Stomach smooth muscle (tissue), 2 donors: ENCODE measurements at regions not wholly inside any gene's neighbourhood (a gene's known extent, or its start where the extent isn't known, plus 50 kb on each side); places are given as distances from the start of the nearest gene placed in this dataset.

Experiments
- H3K27ac ChIP-seq: one replicate; pipeline ENCODE4 v1.7.0; 2013; ENCODE audit warnings: mild to moderate bottlenecking, low read length, inconsistent platforms
- H3K27me3 ChIP-seq, 2 donors: one replicate each; pipeline ENCODE4 v1.7.0; 2013; ENCODE audit warnings: low read length in 2 of 2; ENCODE audit not compliant: insufficient read depth in 2 of 2, control insufficient read depth in 1 of 2
- H3K36me3 ChIP-seq, 2 donors: one replicate each; pipeline ENCODE4 v1.7.0; 2013; ENCODE audit warnings: low read length in 2 of 2; ENCODE audit not compliant: control insufficient read depth in 2 of 2, insufficient read depth in 2 of 2
- H3K4me1 ChIP-seq: one replicate; pipeline ENCODE4 v1.7.0; 2013; ENCODE audit warnings: low read length; ENCODE audit not compliant: control insufficient read depth, insufficient read depth
- H3K4me3 ChIP-seq, 2 donors: one replicate each; pipeline ENCODE4 v1.7.0; 2013; ENCODE audit warnings: low read length in 2 of 2
- H3K9ac ChIP-seq, 2 donors: one replicate each; pipeline ENCODE4 v1.7.0; 2013; ENCODE audit warnings: low read length in 2 of 2, mild to moderate bottlenecking in 1 of 2
- H3K9me3 ChIP-seq, 2 donors: one replicate each; pipeline ENCODE4 v1.7.0; 2013; ENCODE audit warnings: low read length in 2 of 2; ENCODE audit not compliant: control insufficient read depth in 2 of 2
- donor health status: healthy.
- donor health status: Pancreatic carcinoma.

DNA sequence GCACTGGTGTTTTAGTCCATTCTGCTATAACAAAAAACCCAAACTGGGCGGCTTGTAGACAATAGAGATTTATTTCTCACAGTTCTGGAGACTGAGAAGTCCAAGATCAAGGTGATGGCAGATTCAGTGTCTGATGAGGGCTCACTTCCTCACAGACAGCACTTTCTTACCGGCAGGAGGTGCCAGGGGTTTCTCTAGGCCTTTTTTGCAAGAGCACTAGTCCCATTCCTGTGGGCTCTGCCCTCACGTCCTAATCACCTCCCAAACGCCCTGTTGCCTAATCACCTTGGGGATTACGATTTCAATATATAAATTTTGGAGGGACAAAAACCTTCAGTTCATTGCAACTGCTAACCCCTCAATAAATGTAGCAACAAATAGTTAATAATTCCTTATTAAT lies 140.0 kb upstream of the SGK1 start:
- H3K27me3 ChIP-seq, result no peaks in the 10 kb centered on the region
- H3K4me3 ChIP-seq, result no peak overlapping the region
- no peaks in the 10 kb centered on the region for H3K36me3 ChIP-seq
- H3K9me3 ChIP-seq, result no peaks in the 10 kb centered on the region
- no peak overlapping the region for H3K27ac ChIP-seq
- no peak overlapping the region for H3K9ac ChIP-seq
- no peaks in the 10 kb centered on the region for H3K4me1 ChIP-seq

DNA sequence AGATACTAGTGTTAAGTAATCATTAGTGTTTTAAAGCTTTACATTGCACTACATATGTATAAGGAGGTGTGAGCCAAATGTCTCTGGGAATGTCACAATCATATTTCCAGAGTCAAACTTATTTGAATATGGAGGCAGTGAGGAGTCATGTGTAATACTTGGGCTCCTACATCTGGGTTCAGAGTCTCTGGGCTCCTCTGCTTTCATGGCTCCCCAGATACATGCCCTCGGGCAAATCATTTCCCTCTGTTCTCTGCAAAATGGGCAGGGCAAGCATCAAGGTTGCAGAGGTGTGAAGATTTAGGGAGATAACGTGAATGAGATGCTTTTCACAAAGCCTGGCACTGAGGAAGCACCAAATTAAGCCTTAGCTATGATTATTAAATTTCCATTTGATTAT lies 138.3 kb upstream of the SGK1 start:
- Histone ChIP-seq H3K4me3 (no peak overlapping the region), H3K9ac (no peak overlapping the region), H3K36me3 (no peaks in the 10 kb centered on the region), H3K27me3 (no peaks in the 10 kb centered on the region), H3K27ac (no peak overlapping the region), H3K4me1 (no peaks in the 10 kb centered on the region), H3K9me3 (no peaks in the 10 kb centered on the region)

DNA sequence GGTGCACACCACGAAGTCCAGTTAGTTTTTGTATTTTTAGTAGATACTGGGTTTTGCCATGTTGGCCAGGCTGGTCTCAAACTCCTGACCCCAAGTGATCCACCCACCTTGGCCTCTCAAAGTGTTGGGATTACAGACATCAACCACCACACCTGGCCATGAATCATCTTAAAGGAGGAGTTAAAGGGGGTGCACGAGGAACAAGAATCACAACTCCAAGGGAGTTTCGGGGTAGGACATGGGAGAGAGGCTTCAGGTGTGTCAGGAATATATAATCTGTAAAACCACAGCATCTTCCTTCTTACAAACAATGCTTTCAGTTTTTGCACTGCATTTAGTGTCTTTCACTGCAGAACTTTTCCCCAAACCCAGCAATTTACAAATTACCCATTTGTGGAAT lies 137.4 kb upstream of the SGK1 start:
- Histone ChIP-seq H3K9ac (no peak overlapping the region), H3K4me1 (no peaks in the 10 kb centered on the region), H3K4me3 (no peak overlapping the region), H3K27me3 (no peaks in the 10 kb centered on the region), H3K9me3 (no peaks in the 10 kb centered on the region), H3K27ac (no peak overlapping the region), H3K36me3 (no peaks in the 10 kb centered on the region)

DNA sequence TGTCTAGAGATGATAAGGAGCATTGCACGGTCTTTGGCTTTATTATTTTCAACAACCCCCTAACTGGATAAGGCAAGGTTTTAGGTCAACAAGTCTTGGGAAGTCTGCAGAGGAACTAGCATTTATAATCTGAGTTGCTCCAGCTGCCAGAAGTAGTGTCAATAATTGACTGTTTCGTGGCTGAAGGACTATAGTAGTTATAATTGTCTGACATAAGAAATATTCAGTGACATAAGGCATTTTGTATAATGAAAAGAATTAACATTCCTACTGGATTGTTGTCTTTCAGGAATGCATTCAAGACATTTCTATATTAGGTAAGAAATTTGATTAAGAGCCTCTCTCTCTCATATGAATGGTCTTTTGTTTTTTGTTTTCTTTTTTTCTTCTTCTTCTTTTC lies 136.9 kb upstream of the SGK1 start:
- no peak overlapping the region for H3K4me3 ChIP-seq
- no peak overlapping the region for H3K27ac ChIP-seq
- no peak overlapping the region for H3K9ac ChIP-seq
- H3K9me3 ChIP-seq, result no peaks in the 10 kb centered on the region
- H3K27me3 ChIP-seq, result no peaks in the 10 kb centered on the region
- no peaks in the 10 kb centered on the region for H3K36me3 ChIP-seq
- no peaks in the 10 kb centered on the region for H3K4me1 ChIP-seq

DNA sequence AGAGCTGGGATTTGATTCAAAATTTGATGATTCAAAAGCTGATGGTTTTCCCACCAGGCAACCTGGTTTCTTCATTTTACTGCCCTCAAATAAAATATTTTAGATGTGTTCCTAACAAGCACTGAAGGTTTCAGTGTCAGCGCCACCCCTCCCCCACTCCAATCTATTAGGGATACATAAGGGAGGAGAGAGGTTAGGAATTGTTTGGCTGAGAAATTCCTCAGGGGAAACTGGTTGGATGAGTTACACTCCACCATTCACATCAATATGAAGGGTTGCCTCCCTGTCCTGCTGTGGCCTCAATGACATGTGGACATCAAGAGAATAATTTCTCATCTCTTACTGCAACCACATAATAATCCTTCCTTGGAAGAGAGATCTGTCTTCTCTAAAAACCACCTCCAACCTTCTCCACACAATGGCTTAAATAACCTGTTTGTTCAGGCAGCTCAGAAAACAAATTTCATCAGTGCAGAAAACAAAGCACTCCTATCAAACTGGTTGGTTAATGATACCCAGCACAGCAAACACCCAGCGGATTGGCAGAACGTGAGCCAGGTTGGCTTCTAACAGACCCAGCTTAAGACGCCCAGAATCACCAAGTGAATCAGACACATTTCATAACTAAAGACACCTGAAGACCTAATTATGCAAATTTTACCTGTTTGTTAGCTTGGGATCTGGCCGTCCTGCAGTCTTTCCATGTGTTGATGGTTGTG lies 136.0 kb upstream of the SGK1 start:
- Histone ChIP-seq H3K36me3 (no peaks in the 10 kb centered on the region), H3K4me3 (no peak overlapping the region), H3K9me3 (no peaks in the 10 kb centered on the region), H3K27ac (no peak overlapping the region), H3K4me1 (no peaks in the 10 kb centered on the region), H3K9ac (no peak overlapping the region), H3K27me3 (no peaks in the 10 kb centered on the region)

DNA sequence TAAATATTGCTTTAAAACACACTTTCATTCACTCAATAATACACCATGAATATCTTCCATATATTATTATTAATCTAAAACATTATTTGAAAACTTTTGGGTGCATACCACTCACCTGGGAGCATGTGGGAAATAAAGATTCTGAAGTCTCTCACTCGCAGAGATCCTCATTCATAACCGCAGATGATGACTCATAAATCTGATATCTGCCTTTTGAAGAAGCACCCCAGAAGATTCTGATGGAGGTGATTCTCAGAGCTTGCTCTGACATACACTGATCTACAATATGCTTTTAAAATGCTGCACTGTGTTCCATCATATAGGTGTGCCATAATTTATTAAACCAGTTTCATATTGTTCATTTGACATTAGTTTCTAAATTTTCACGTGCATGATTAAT lies 135.0 kb upstream of the SGK1 start:
- no peak overlapping the region for H3K9ac ChIP-seq

DNA sequence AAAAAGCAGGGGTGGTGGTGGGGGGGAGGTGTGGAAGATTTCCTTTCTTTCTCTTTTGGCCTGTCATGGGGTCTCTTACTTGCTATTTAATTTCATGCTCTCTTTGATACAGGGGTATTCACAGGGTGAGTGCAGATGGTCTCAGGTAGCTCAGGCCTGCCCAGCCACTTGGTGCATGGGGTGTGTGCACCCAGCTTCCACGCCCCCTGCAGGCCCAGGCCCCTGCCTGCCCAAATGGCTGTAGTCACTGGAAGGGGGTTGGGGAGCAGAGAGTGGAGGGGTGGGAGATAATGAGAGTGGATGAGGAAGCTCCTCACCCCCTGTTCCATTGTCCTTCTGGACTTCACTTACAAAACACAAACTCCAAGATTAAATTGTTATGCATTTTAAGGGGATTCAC lies 133.6 kb upstream of the SGK1 start:
- no peaks in the 10 kb centered on the region for H3K9me3 ChIP-seq
- no peaks in the 10 kb centered on the region for H3K36me3 ChIP-seq
- H3K27ac ChIP-seq, result no peak overlapping the region
- no peaks in the 10 kb centered on the region for H3K4me1 ChIP-seq
- H3K27me3 ChIP-seq, result no peaks in the 10 kb centered on the region
- no peak overlapping the region for H3K4me3 ChIP-seq
- no peak overlapping the region for H3K9ac ChIP-seq

More for the DNA sequence above, 135.0 kb upstream of the SGK1 start:
- H3K4me3 ChIP-seq, result no peak overlapping the region
- H3K36me3 ChIP-seq, result no peaks in the 10 kb centered on the region
- H3K27ac ChIP-seq, result no peak overlapping the region
- H3K4me1 ChIP-seq, result no peaks in the 10 kb centered on the region
- no peaks in the 10 kb centered on the region for H3K27me3 ChIP-seq
- no peaks in the 10 kb centered on the region for H3K9me3 ChIP-seq

DNA sequence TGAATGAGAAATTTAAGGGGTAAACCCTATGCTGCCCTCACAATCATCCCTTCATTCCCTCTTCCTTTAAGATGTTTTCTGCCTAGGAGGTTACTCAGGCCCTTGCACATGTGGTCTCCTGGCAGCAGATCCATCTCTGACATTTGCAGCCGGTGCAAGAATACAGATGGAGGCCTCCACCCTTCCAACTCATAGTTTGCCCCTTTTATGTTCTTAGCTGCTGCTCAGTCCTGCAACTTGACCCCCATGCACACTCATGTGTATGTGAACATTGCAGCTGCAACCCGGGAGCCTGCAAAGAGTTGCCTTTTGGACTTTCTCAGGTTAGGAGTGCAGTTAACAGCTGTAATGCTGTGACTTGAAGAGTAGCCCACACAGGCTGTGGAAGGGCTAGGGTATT lies 131.9 kb upstream of the SGK1 start:
- H3K4me1 ChIP-seq, result no peaks in the 10 kb centered on the region
- H3K9ac ChIP-seq, result no peak overlapping the region
- no peak overlapping the region for H3K4me3 ChIP-seq
- H3K36me3 ChIP-seq, result no peaks in the 10 kb centered on the region
- no peak overlapping the region for H3K27ac ChIP-seq
- H3K9me3 ChIP-seq, result no peaks in the 10 kb centered on the region
- H3K27me3 ChIP-seq, result no peaks in the 10 kb centered on the region

DNA sequence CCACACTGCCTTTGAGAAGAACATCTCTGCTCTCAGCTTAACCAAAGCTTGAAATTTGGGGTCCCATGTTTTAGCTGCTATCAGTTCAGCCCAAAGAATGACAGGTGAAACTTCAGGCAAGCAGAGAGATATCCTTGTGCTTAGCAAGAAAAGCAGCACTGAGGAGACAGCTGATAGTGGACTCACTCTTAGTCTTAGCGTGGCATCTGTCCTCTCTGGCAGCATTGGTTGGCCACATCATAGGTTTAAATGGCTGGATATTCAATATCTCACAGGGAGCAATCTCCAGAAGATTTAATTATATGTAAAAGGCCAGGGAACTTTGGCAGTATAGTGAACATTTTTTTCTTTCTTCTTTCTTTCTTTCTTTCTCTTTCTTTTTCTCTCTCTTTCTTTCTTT lies 131.1 kb upstream of the SGK1 start:
- no peak overlapping the region for H3K4me3 ChIP-seq
- no peak overlapping the region for H3K9ac ChIP-seq
- no peaks in the 10 kb centered on the region for H3K4me1 ChIP-seq

DNA sequence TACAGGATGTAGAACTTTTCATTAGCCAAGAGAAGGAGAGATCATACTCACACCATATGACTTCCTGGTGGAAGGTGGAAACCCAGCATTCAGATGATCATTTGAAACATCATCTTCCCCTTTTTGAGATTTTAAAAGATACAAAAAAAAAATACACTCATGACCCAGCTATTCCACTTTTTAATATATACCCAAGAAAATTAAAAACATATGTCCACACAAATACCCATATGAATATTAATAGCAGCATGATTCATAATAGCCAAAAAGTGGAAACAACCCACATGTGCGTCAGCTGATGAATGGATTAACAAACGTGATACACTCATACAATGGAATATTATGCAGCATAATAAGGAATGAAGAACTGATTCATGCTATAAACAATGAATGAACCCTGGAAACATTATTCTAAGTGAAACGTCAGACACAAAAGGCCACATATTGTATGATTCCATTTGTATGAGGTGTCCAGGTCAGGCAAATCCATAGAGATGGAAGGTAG lies 130.0 kb upstream of the SGK1 start:
- H3K36me3 ChIP-seq, result no peaks in the 10 kb centered on the region
- H3K4me3 ChIP-seq, result no peak overlapping the region
- no peak overlapping the region for H3K27ac ChIP-seq
- no peaks in the 10 kb centered on the region for H3K9me3 ChIP-seq
- H3K4me1 ChIP-seq, result no peaks in the 10 kb centered on the region
- no peaks in the 10 kb centered on the region for H3K27me3 ChIP-seq
- H3K9ac ChIP-seq, result no peak overlapping the region

More for the DNA sequence above, 131.1 kb upstream of the SGK1 start:
- Histone ChIP-seq H3K9me3 (no peaks in the 10 kb centered on the region), H3K36me3 (no peaks in the 10 kb centered on the region), H3K27ac (no peak overlapping the region), H3K27me3 (no peaks in the 10 kb centered on the region)

DNA sequence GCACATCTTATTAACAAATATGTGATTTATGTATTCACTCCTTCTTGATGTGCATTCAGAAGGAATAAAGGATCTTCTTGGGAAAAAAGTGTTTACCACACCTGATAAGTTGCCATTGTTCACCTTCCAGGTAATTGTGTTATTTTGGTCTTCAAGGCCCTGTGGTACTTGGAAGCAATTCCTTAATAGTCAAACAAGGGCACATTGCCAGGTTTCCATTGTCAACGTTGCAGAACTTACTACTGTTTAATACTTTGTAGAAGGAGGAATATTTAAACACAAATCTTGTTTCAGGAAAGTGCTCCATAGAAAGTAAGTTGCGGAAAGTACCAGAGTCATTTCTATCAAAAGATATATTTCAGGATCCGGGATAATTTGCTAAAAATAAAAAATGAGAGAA lies 129.5 kb upstream of the SGK1 start:
- no peak overlapping the region for H3K27ac ChIP-seq
- H3K4me3 ChIP-seq, result no peak overlapping the region
- H3K36me3 ChIP-seq, result no peaks in the 10 kb centered on the region
- H3K9ac ChIP-seq, result no peak overlapping the region
- H3K4me1 ChIP-seq, result no peaks in the 10 kb centered on the region
- no peaks in the 10 kb centered on the region for H3K9me3 ChIP-seq
- no peaks in the 10 kb centered on the region for H3K27me3 ChIP-seq
